Activated naive CD8-positive, alpha-beta T cell treated with anti-CD3 and anti-CD28 coated beads, Interleukin-2, amount 10 ng/mL, durations not matched to agents 7 days and 5 days (primary cell): ENCODE measurements at regions not wholly inside any gene's neighbourhood (a gene's known extent, or its start where the extent isn't known, plus 50 kb on each side); places are given as distances from the start of the nearest gene placed in this dataset.
A peak's percentile ranks its signal among the peaks of the same experiment; 100 is the strongest.

Experiments used
- ATAC-seq: fragments of 150-1000 bp; cut with Tn5 transposase; one replicate; pipeline ENCODE4 v1.10.0; 2021; ENCODE audit warnings: low read depth, moderate library complexity
- POLR2A ChIA-PET: fragments of 350-600 bp; sonication (Branson Sonifier 250); formaldehyde crosslinking; loops from one replicate; lab custom pipeline; 2021; ENCODE audit warnings: antibody characterized with exemption; lab: Charles Lee
- DNase-seq: peaks from one replicate; pipeline ENCODE4 v3.0.0; 2021
- H3K27ac Mint-ChIP-seq: one replicate; pipeline ENCODE4 v1.8.0; 2022; ENCODE audit warnings: mild to moderate bottlenecking, mixed read lengths
- H3K27me3 Mint-ChIP-seq: one replicate; pipeline ENCODE4 v1.8.0; 2022; ENCODE audit warnings: mild to moderate bottlenecking, moderate library complexity, mixed read lengths
- H3K36me3 Mint-ChIP-seq: one replicate; pipeline ENCODE4 v1.8.0; 2021; ENCODE audit warnings: mild to moderate bottlenecking, mixed read lengths
- H3K4me1 Mint-ChIP-seq: one replicate; pipeline ENCODE4 v1.8.0; 2021; ENCODE audit warnings: mixed read lengths
- H3K4me3 Mint-ChIP-seq: one replicate; pipeline ENCODE4 v1.8.0; 2022; ENCODE audit warnings: mild to moderate bottlenecking, moderate library complexity, mixed read lengths
- H3K9me3 Mint-ChIP-seq: one replicate; pipeline ENCODE4 v1.8.0; 2021; ENCODE audit warnings: mixed read lengths

DNA sequence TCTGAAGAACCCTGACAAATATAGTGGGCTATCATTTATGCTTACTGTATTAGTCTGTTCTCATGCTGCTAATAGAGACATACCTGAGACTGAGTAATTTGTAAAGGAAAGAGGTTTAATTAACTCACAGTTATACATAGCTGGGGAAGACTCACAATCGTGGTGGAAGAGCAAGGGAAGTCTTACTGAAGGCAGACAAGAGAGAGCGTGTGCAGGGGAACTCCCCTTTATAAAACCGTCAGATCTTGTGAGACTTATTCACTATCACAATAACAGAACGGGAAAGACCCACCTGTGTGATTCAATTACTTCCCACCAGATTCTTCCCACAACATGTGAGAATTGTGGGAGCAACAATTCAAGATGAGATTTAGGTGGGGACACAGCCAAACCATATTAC lies 526.8 kb upstream of the GOT2 start:
- Mint-ChIP-seq H3K4me3 (no peak overlapping the region), H3K36me3 (no peaks in the 10 kb centered on the region), H3K27ac (no peak overlapping the region), H3K27me3 (peaks cover 6% of the 10 kb centered on the region), H3K4me1 (peaks cover 15% of the 10 kb centered on the region), H3K9me3 (no peaks in the 10 kb centered on the region)
- DNase-seq (no peak), ATAC-seq (no peak)
- POLR2A ChIA-PET, result no interaction called here

DNA sequence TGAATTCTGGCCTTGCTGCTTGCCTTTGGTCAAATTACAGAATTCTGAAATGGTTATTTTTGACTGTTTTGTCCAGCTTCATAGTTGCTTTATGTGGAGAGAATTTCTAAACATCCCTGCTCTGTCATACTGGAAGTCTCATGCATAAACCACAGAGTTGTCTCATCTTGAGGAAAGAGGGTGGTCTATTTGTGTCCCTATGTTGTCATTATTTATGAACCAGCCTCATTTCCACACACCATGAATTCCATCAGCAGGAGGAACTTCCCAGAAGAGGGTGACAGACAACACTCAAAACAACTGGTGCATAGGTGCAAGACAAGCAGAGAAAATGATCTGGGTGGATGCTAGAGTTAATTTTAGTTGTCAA lies 525.8 kb upstream of the GOT2 start:
- peaks cover 15% of the 10 kb centered on the region for H3K4me1 Mint-ChIP-seq
- no peaks in the 10 kb centered on the region for H3K9me3 Mint-ChIP-seq
- no peak overlapping the region for H3K4me3 Mint-ChIP-seq
- no peak for DNase-seq
- no peak overlapping the region for H3K27ac Mint-ChIP-seq
- peak; percentile 26 for ATAC-seq
- peaks cover 6% of the 10 kb centered on the region for H3K27me3 Mint-ChIP-seq
- H3K36me3 Mint-ChIP-seq, result no peaks in the 10 kb centered on the region
- POLR2A ChIA-PET, result no interaction called here

- Mint-ChIP-seq H3K4me3 (peak overlapping the region; percentile 32), H3K4me1 (peaks cover 15% of the 10 kb centered on the region), H3K36me3 (no peaks in the 10 kb centered on the region), H3K27me3 (peaks cover 6% of the 10 kb centered on the region), H3K27ac (no peak overlapping the region), H3K9me3 (peaks cover 2% of the 10 kb centered on the region)
- ATAC-seq, result peak; percentile 63
- POLR2A ChIA-PET, result no interaction called here
- DNase-seq, result no peak
These were observed 525.2 kb upstream of the GOT2 start for GRCh38 chr16:59259074-59259949.

DNA sequence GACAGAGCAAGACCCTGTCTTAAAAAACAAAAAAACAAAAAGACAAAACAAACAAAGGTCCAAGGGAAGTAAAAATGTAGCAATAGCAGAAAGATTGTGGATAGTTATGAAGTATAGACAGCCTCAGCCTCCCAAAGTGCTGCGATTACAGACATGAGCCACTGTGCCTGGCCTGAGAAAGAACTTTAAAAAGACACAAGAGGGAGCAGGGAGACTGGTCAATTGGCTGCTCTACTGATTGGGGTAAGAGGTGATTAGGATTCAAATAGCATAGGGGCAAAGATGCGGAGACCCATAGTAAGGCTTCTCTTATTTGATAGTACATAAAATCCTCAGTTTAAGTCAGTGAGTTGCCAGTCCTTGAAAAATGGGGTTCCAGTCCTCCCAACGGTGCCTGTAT lies 518.2 kb upstream of the GOT2 start:
- Mint-ChIP-seq H3K4me1 (no peaks in the 10 kb centered on the region), H3K4me3 (no peak overlapping the region), H3K27me3 (no peaks in the 10 kb centered on the region), H3K36me3 (no peaks in the 10 kb centered on the region), H3K27ac (no peak overlapping the region), H3K9me3 (peaks cover 3% of the 10 kb centered on the region)
- POLR2A ChIA-PET, result no interaction called here
- ATAC-seq (no peak), DNase-seq (no peak)

DNA sequence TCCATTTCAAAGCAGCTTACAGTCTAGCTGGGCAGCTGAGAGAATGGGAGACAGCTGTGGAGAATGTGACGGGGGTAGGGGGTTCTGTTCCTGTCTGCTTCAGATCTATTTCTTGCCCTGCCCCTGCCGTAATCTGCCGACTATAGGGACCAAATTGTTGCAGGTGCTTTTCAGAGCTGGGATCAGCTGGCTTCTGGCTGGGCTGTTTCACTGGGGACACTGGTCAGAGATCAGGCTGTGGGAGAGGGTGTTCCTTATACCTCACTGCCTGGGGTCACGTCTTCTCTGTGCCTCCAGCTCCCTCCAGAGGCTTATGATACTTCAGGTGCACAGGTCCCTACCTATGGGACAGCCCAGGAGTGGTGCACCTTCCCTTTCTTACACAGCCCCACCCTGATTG lies 514.9 kb upstream of the GOT2 start:
- H3K36me3 Mint-ChIP-seq, result no peaks in the 10 kb centered on the region
- POLR2A ChIA-PET, result no interaction called here
- H3K27me3 Mint-ChIP-seq, result no peaks in the 10 kb centered on the region
- H3K27ac Mint-ChIP-seq, result no peak overlapping the region
- DNase-seq, result no peak
- ATAC-seq, result no peak
- H3K4me1 Mint-ChIP-seq, result no peaks in the 10 kb centered on the region
- H3K4me3 Mint-ChIP-seq, result no peak overlapping the region
- H3K9me3 Mint-ChIP-seq, result no peaks in the 10 kb centered on the region

GRCh38 chr16:59242556-59242955 lies 508.4 kb upstream of the GOT2 start:
- POLR2A ChIA-PET, result no interaction called here
- DNase-seq (no peak), ATAC-seq (no peak)
- H3K27ac Mint-ChIP-seq, result no peak overlapping the region
- no peak overlapping the region for H3K4me3 Mint-ChIP-seq
- no peaks in the 10 kb centered on the region for H3K4me1 Mint-ChIP-seq
- no peaks in the 10 kb centered on the region for H3K36me3 Mint-ChIP-seq
- H3K9me3 Mint-ChIP-seq, result peaks cover 1% of the 10 kb centered on the region
- H3K27me3 Mint-ChIP-seq, result peaks cover 2% of the 10 kb centered on the region

DNA sequence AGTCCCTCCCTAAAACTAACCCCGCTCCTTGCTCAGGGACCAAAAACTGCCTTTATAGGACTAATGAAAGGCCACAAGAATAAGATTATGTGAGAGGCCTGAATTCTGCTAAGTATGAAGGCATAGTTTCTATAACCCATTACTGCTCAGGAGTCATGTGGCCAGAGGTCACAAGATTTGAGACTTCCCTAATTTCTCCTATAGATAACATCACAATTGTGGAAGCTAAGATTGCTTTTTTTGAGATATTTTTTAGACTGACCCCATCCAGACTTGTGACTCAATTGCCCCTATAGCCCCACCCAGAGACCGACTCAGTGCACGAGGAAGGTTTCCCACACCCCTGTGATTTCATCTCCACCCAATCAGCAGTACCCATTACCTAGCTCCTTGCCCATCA lies 504.1 kb upstream of the GOT2 start:
- H3K36me3 Mint-ChIP-seq, result no peaks in the 10 kb centered on the region
- no peaks in the 10 kb centered on the region for H3K4me1 Mint-ChIP-seq
- no peak overlapping the region for H3K27ac Mint-ChIP-seq

DNA sequence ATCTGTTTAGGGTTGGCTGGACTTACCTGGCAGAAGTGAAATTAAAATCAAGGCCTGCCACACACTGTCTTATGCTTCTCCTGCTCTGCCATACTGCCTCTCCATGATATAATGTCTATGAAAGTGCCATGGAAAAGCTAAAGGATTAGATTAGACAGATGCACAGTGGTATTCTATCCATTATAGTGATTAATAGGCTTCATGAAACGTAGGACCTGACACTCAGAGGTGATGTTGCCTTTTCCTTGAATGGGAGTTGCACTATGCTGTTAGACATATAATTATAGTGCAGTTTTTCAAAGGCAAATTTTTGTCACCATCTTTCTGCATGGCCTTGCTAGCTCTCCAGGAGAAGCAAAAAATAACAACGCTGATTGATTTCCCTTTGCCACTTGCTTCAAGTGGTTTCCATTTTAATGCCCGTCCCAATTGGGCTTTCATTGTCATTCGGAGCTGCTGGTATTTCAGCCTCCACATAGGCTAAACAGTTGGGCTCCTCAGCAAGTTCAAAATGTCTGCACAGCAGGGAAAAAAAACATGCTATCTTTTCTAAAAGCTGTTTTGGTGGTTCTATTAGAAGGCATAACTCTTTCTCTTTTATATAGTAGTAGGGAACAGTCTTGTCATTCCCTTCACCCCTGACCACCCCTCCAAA lies 502.8 kb upstream of the GOT2 start:
- Mint-ChIP-seq H3K4me3 (no peak overlapping the region), H3K27ac (no peak overlapping the region), H3K36me3 (no peaks in the 10 kb centered on the region), H3K27me3 (peaks cover 2% of the 10 kb centered on the region), H3K4me1 (no peaks in the 10 kb centered on the region), H3K9me3 (peaks cover 4% of the 10 kb centered on the region)
- DNase-seq, result no peak
- POLR2A ChIA-PET, result no interaction called here
- ATAC-seq, result no peak

More for the DNA sequence above, 504.1 kb upstream of the GOT2 start:
- no peak for ATAC-seq
- no peak for DNase-seq
- Mint-ChIP-seq H3K4me3 (no peak overlapping the region), H3K9me3 (peaks cover 1% of the 10 kb centered on the region), H3K27me3 (peaks cover 2% of the 10 kb centered on the region)
- POLR2A ChIA-PET, result no interaction called here

GRCh38 chr16:59224401-59224800 lies 490.3 kb upstream of the GOT2 start:
- Mint-ChIP-seq H3K27me3 (no peaks in the 10 kb centered on the region), H3K4me3 (no peak overlapping the region), H3K27ac (no peak overlapping the region), H3K4me1 (no peaks in the 10 kb centered on the region), H3K9me3 (no peaks in the 10 kb centered on the region), H3K36me3 (no peaks in the 10 kb centered on the region)
- no peak for DNase-seq
- ATAC-seq, result no peak
- POLR2A ChIA-PET, result no interaction called here

DNA sequence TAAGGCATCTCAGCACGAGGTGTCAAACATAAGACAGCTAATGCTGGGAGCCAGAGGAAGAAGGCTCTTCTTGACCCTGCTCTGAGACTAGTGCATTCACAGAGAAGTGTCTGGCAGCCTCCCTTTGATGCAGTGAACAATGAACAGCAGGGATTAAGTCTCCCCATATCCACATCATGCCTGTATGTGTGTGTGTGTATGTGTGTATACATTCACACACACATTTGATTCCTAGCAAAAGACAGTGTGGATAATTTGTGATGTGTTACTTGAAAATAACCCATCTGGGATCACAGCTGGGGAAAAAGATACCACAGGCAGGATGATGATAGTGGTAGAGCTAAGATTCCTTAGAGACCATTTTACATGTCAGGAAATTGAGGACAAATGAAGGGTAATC lies 485.9 kb upstream of the GOT2 start:
- ATAC-seq (no peak), DNase-seq (no peak)
- no peak overlapping the region for H3K4me3 Mint-ChIP-seq
- no peaks in the 10 kb centered on the region for H3K4me1 Mint-ChIP-seq
- H3K27me3 Mint-ChIP-seq, result no peaks in the 10 kb centered on the region
- no peaks in the 10 kb centered on the region for H3K36me3 Mint-ChIP-seq
- POLR2A ChIA-PET, result no interaction called here
- peaks cover 1% of the 10 kb centered on the region for H3K9me3 Mint-ChIP-seq
- H3K27ac Mint-ChIP-seq, result no peak overlapping the region

GRCh38 chr16:59216291-59216690 lies 482.2 kb upstream of the GOT2 start:
- ATAC-seq (no peak), DNase-seq (no peak)
- no peaks in the 10 kb centered on the region for H3K27me3 Mint-ChIP-seq
- H3K4me3 Mint-ChIP-seq, result no peak overlapping the region
- H3K27ac Mint-ChIP-seq, result no peak overlapping the region
- POLR2A ChIA-PET, result no interaction called here
- H3K4me1 Mint-ChIP-seq, result no peaks in the 10 kb centered on the region
- H3K36me3 Mint-ChIP-seq, result no peaks in the 10 kb centered on the region
- peaks cover 1% of the 10 kb centered on the region for H3K9me3 Mint-ChIP-seq

- POLR2A ChIA-PET, result no interaction called here
- Mint-ChIP-seq H3K4me1 (no peaks in the 10 kb centered on the region), H3K9me3 (peaks cover 1% of the 10 kb centered on the region)
These were observed 480.3 kb upstream of the GOT2 start for GRCh38 chr16:59214455-59214854.

GRCh38 chr16:59213952-59214351 lies 479.8 kb upstream of the GOT2 start:
- Mint-ChIP-seq H3K4me3 (no peak overlapping the region), H3K27ac (no peak overlapping the region), H3K27me3 (no peaks in the 10 kb centered on the region), H3K4me1 (no peaks in the 10 kb centered on the region), H3K9me3 (peaks cover 1% of the 10 kb centered on the region), H3K36me3 (no peaks in the 10 kb centered on the region)
- DNase-seq, result no peak
- no peak for ATAC-seq
- POLR2A ChIA-PET, result no interaction called here

More at GRCh38 chr16:59214455-59214854, 480.3 kb upstream of the GOT2 start:
- ATAC-seq, result no peak
- no peak for DNase-seq
- no peaks in the 10 kb centered on the region for H3K27me3 Mint-ChIP-seq
- no peaks in the 10 kb centered on the region for H3K36me3 Mint-ChIP-seq
- H3K27ac Mint-ChIP-seq, result no peak overlapping the region
- H3K4me3 Mint-ChIP-seq, result no peak overlapping the region

- ATAC-seq (no peak), DNase-seq (no peak)
- Mint-ChIP-seq H3K36me3 (no peaks in the 10 kb centered on the region), H3K4me3 (no peak overlapping the region), H3K9me3 (peaks cover 1% of the 10 kb centered on the region), H3K4me1 (no peaks in the 10 kb centered on the region), H3K27ac (no peak overlapping the region), H3K27me3 (no peaks in the 10 kb centered on the region)
- POLR2A ChIA-PET, result no interaction called here
These were observed 478.4 kb upstream of the GOT2 start for GRCh38 chr16:59212492-59213024.
